Lower lobe of right lung (tissue), 2 donors: ENCODE measurements at regions not wholly inside any gene's neighbourhood (a gene's known extent, or its start where the extent isn't known, plus 50 kb on each side); places are given as distances from the start of the nearest gene placed in this dataset.
A peak's percentile ranks its signal among the peaks of the same experiment; 100 is the strongest.

ENCODE experiments used
- ATAC-seq, 2 donors: fragments of 200-7000 bp; cut with Tn5 transposase; one replicate each; pipeline ENCODE4 v1.9.1; 2020 to 2022; ENCODE audit warnings: mild to moderate bottlenecking in 2 of 2, moderate library complexity in 2 of 2
- DNase-seq: peaks from one replicate; pipeline ENCODE4 v3.0.0-alpha.2; 2020
- H3K27ac ChIP-seq: fragments of 200-600 bp; one replicate; pipeline ENCODE4 v1.8.0; 2022
- H3K27me3 ChIP-seq: fragments of 200-600 bp; one replicate; pipeline ENCODE4 v1.8.0; 2022; ENCODE audit warnings: low read depth
- H3K36me3 ChIP-seq: fragments of 200-600 bp; one replicate; pipeline ENCODE4 v1.8.0; 2022; ENCODE audit warnings: mild to moderate bottlenecking
- H3K4me1 ChIP-seq: fragments of 200-600 bp; one replicate; pipeline ENCODE4 v1.8.0; 2022
- H3K4me3 ChIP-seq: fragments of 200-600 bp; one replicate; pipeline ENCODE4 v1.8.0; 2022; ENCODE audit warnings: mild to moderate bottlenecking
- H3K9me3 ChIP-seq: fragments of 200-600 bp; one replicate; pipeline ENCODE4 v1.8.0; 2022
- CTCF ChIP-seq: fragments of 200-600 bp; IDR thresholded peaks from one replicate; pipeline ENCODE4 v1.8.0; 2022; ENCODE audit warnings: antibody characterized with exemption, mild to moderate bottlenecking
- intact Hi-C: fragments of 100-400 bp; cut with DNase I; formaldehyde crosslinking; loops from one replicate; pipeline ENCODE4 v1.11.0; 2022
- donor health status: DM: no; HTN: yes; CAD: no; lungs with severe emphysema.

- peak; percentile 34 for DNase-seq
- H3K36me3 ChIP-seq: no peaks in the 10 kb centered on the region
- no peak for TF ChIP-seq CTCF
- ATAC-seq: no peak
- intact Hi-C loops: no loop called here
- H3K9me3 ChIP-seq: no peaks in the 10 kb centered on the region
- H3K27me3 ChIP-seq: peaks cover 5% of the 10 kb centered on the region
- no peaks in the 10 kb centered on the region for H3K4me1 ChIP-seq
- H3K27ac ChIP-seq: no peak overlapping the region
- no peak overlapping the region for H3K4me3 ChIP-seq
These were observed 74.8 kb upstream of the NECTIN1 start for GRCh38 chr11:119803726-119804294.

GRCh38 chr11:119803139-119803538, 74.1 kb upstream of the NECTIN1 start:
- ATAC-seq: no peak
- intact Hi-C loops: no loop called here
- peak; percentile 20 for DNase-seq

GRCh38 chr11:119802670-119803069, 73.7 kb upstream of the NECTIN1 start:
- no peak for TF ChIP-seq CTCF
- Histone ChIP-seq H3K4me1 (no peaks in the 10 kb centered on the region), H3K36me3 (no peaks in the 10 kb centered on the region), H3K4me3 (no peak overlapping the region), H3K9me3 (no peaks in the 10 kb centered on the region), H3K27ac (no peak overlapping the region), H3K27me3 (peaks cover 5% of the 10 kb centered on the region)
- intact Hi-C loops: no loop called here
- ATAC-seq (no peak), DNase-seq (no peak)

More at GRCh38 chr11:119803139-119803538, 74.1 kb upstream of the NECTIN1 start:
- Histone ChIP-seq H3K36me3 (no peaks in the 10 kb centered on the region), H3K27ac (no peak overlapping the region), H3K27me3 (peaks cover 5% of the 10 kb centered on the region), H3K4me1 (no peaks in the 10 kb centered on the region), H3K4me3 (no peak overlapping the region), H3K9me3 (no peaks in the 10 kb centered on the region)
- no peak for TF ChIP-seq CTCF

- DNase-seq (peak; percentile 20), ATAC-seq (no peak)
- Histone ChIP-seq H3K36me3 (no peaks in the 10 kb centered on the region), H3K4me3 (no peak overlapping the region), H3K9me3 (no peaks in the 10 kb centered on the region), H3K4me1 (no peaks in the 10 kb centered on the region), H3K27me3 (peaks cover 14% of the 10 kb centered on the region), H3K27ac (no peak overlapping the region)
- intact Hi-C loops: no loop called here
- no peak for TF ChIP-seq CTCF
These were observed 71.6 kb upstream of the NECTIN1 start for GRCh38 chr11:119800619-119801018.

GRCh38 chr11:119800171-119800570, 71.2 kb upstream of the NECTIN1 start:
- intact Hi-C loops: no loop called here
- Histone ChIP-seq H3K27me3 (peaks cover 14% of the 10 kb centered on the region), H3K4me1 (no peaks in the 10 kb centered on the region), H3K4me3 (no peak overlapping the region), H3K27ac (no peak overlapping the region), H3K9me3 (no peaks in the 10 kb centered on the region), H3K36me3 (no peaks in the 10 kb centered on the region)
- no peak for ATAC-seq
- DNase-seq: peak; percentile 9
- TF ChIP-seq CTCF: no peak
